GM13976 (cell line): ENCODE measurements at regions not wholly inside any gene's neighbourhood (a gene's known extent, or its start where the extent isn't known, plus 50 kb on each side); places are given as distances from the start of the nearest gene placed in this dataset.

Experiments used
- DNase-seq: peaks from one replicate; pipeline ENCODE4 v3.0.0; 2012; ENCODE audit warnings: low spot score
- in situ Hi-C: fragments of 300-500 bp; cut with MboI; formaldehyde crosslinking; loops from one replicate; pipeline ENCODE4 v1.12.0; 2022; ENCODE audit warnings: low sequenced_read_pairs, mixed read lengths, inconsistent platforms; ENCODE audit not compliant: unreplicated experiment
- TF ChIP-seq, protein P1 (sequence below): IDR thresholded peaks from 2 replicates; pipeline ENCODE4 v1.5.1; 2012; ENCODE audit warnings: borderline replicate concordance, mild to moderate bottlenecking; ENCODE audit not compliant: insufficient read depth; ENCODE audit errors: extremely low read depth, missing control alignments, control extremely low read depth

DNA sequence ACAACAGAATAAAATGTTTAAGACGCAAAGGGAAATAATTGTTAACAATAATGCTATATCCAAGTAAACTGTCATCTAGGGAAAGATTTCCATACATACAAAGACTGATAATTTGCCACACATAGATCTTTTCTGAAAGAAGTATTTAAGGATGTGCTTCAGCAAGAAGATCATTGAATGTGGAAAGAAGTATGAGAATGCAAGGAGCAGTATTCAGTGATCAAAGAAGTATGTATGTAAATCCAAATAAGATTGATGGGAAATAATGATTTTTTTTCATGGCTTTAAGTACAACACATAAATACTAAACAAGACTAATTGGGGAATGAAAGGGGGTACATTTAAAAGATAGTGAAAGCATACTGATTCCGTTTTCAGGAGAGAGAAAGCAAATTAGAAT lies 410.4 kb upstream of the HS6ST1 start:
- TF ChIP-seq, protein P1, sequence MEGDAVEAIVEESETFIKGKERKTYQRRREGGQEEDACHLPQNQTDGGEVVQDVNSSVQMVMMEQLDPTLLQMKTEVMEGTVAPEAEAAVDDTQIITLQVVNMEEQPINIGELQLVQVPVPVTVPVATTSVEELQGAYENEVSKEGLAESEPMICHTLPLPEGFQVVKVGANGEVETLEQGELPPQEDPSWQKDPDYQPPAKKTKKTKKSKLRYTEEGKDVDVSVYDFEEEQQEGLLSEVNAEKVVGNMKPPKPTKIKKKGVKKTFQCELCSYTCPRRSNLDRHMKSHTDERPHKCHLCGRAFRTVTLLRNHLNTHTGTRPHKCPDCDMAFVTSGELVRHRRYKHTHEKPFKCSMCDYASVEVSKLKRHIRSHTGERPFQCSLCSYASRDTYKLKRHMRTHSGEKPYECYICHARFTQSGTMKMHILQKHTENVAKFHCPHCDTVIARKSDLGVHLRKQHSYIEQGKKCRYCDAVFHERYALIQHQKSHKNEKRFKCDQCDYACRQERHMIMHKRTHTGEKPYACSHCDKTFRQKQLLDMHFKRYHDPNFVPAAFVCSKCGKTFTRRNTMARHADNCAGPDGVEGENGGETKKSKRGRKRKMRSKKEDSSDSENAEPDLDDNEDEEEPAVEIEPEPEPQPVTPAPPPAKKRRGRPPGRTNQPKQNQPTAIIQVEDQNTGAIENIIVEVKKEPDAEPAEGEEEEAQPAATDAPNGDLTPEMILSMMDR, result no peak
- in situ Hi-C loops, result no loop called here

DNA sequence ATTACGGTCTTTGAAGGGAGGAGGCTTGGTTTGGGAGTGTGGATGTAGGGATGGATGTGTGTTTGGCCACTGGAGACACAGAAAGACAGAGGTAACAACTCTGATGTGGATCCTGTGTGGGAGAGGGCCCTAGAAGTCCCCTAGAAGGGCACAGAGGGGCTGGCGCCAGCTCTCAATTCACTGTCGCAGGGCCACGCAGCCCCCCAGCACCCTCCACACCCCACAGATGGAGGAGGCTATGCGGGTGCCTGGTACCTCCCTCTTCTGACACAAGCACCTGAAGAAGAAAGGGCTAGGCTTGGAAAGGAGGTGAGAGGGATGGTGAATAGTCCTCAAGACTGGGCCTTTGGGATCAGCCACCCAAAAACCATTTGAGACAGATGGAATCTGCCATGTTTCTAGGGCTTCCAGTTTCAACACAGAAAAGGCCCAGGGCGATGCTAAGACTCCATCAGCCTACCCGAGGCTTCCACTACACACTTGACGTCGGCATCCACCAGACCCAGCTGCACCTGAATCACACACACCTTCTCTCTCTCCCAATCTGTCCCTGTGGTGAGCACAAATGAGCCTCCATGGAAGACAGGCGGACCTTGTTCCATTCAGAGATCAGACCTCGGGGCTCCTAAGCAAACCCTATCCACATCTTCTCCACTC lies 413.5 kb upstream of the HS6ST1 start:
- TF ChIP-seq, protein P1, result no peak
- in situ Hi-C loops, result no loop called here
- DNase-seq, result no peak

More for the DNA sequence above, 410.4 kb upstream of the HS6ST1 start:
- no peak for DNase-seq

DNA sequence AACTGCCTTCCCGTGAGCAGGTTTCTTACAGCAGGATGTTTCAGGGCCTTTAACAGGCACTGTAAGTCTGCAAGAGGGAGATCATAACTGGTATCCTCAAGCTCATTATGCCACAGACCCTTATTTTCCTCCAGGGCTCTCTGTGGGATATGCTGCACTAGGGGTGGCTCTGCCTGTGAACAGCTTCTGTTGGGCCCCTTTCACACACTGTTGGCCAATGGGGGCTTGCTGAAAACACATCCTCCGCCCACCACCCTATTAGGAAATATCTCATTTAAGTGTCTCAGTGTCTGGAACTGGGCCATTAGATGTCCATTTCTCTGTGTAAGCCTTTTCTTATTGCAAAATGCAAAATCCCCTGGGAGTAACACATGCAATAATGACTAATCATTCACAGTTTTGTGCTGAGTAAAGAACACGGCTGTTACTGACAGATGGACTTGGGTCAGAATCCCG lies 414.3 kb upstream of the HS6ST1 start:
- in situ Hi-C loops, result no loop called here
- TF ChIP-seq, protein P1, result no peak
- no peak for DNase-seq

DNA sequence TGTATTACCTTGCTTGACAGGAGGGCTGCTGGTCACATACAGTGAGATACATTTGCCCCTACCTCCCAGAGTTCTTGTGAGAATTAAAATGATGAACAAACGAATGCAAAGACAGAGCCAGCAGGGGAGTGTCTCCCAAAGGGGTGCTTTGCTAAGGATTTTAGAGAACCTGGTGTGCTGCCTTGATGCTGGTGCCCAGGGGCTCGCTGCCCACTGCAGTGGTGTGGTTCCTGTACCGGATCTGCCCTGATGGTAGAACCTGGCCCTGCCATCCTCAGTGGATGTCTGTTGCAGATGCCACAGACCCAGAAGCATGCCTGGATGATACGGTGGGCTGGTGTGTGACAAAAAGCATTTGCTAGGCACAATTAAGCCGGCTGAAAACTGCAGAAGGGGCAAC lies 414.8 kb upstream of the HS6ST1 start:
- in situ Hi-C loops, result no loop called here
- TF ChIP-seq, protein P1, result no peak
- DNase-seq, result no peak

DNA sequence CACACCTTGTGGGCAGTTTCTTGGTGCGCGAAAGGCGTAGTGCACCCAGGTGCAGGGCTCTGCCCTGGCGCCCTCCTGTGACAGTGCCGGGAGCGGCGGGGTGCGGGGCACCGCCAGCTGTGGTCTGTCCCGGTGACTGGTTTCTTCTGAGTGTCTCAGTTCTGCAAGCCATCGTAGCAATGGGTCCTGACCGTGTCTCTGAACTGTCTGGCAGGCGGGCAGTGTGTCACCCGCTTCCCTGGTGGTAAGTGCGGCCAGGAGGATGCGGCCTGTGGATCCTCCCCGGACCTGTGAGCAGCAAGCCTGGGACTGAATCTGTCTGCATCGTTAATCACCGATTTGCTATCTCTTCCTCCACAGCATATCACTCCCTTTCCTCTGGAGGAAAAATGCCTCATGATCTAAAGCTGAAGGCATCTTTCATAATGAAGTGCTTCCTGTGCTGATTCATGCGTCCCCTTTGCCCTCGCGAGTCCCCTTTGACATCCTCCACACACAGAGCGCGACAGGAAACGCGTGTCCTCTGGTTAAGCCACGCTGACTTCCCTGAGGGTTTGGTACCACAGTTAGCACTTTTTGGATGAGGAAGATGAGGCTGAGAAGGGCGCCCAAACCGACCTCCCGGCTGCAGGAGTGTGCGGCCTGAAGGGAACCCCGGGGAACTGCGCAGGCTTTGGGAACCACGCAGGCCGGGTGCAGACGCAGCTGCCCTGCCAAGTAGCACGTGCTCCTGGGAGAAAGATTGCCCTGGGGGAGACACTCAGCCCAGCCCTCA lies 416.0 kb upstream of the HS6ST1 start:
- TF ChIP-seq, protein P1, result peak; percentile 3
- peak; percentile 46 for DNase-seq
- in situ Hi-C loops, result no loop called here

DNA sequence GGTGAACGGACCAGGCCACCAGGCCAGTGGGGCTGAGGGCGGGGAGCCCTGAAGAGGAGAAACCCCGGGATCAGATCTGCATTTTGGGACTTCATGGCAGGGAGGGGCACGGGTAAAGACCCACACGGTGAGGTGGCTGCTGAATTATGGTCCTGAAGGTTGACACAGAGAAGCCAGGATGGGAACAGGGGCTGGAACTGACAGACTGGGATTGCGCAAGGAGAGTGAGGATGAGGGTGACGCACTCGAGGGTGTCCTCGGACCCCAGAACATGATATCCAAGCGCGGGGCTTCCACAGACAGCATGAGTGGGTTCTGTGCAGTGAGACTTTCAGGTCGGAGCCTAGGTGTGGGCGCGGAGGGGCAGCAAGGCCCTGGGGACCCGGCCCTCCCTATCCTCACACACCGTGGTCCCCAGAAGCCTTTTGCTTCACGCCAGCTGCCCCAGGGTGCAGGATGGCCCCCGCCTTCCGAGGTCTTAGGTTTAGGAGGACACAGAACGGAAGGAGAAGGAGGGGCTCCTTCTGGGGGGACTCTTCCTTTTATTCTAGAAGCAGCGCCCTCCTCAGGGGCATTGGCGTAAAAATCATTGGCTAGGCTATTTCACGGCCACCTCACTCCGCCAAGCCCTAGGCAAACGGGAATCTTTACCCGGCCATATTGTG lies 416.8 kb upstream of the HS6ST1 start:
- TF ChIP-seq, protein P1, result no peak
- no peak for DNase-seq
- in situ Hi-C loops, result no loop called here
